ENCODE measurements at regions not wholly inside any gene's neighbourhood (a gene's known extent, or its start where the extent isn't known, plus 50 kb on each side); places are given as distances from the start of the nearest gene placed in this dataset.

DNA sequence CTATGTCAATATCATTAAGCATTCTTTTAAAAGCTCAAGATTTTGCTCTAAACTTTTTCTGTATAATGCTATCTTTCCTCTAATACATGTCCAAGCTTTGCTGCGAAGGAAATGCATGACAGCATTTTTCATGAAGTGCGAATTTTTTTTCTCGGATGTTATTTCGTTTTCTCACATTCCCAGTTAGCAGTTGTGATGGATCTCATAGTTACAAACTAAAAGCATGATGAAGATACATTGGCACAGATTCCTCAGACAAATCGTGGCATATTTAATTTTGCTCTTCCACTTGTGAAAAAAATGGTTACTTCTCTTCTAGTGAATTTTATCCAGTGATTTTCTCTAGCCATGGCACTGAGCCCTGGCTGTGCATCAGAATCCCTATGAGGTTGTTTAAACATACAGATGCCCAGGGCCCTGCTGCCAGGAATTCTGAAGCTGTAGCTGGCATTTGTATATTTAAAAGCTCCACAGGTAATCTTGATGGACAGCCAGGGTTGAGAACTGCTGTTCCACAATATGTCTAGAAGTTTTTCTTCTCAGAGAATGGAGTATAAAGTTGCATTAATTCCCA, 299.8 kb upstream of the NEBL start:
- DNase-seq: no peak

GRCh38 chr10:21195252-21195651, 298.1 kb upstream of the NEBL start:
- no peak for DNase-seq

DNA sequence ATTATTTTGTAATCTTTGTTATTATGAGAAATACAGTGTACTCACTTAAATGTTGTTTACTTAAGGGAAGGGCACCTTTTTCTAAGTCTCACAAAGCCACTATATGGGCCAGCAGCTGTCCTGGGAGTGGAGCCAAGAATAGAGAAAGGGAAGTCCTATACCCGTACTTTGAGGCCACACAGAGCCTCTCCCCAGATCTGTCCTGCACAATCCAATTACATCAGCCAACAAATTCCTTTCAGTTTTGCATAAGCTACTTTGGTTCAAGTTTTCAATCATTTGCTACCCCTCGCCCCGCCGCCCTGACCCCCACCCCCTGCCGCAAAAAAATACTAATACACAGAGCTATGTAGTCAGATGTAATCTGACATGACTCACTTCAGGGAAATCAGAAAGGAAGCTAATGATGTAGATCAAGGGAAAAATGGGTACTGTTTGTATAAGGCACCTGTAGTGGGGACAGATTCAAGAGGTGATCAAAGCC, 297.4 kb upstream of the NEBL start:
- no peak for DNase-seq

DNA sequence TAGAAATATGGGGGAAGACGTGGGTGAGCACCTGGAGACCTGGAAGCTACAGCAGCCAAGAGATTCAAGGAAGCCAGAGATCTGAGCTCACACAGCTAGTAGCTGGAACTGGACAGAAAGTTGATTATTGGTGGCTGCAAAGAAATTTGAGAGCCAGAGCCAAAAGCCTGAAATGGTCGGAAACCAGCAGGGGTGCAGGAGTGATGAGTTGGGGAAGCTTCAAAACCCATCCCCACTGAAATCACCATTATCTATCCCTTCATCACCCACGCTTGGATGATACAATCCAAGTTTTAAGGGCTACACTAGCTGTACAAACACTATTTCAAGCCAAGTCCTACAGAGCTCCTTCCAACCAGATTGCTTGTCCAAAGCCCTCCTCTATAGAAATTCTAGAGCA, 296.1 kb upstream of the NEBL start:
- DNase-seq: no peak

DNA sequence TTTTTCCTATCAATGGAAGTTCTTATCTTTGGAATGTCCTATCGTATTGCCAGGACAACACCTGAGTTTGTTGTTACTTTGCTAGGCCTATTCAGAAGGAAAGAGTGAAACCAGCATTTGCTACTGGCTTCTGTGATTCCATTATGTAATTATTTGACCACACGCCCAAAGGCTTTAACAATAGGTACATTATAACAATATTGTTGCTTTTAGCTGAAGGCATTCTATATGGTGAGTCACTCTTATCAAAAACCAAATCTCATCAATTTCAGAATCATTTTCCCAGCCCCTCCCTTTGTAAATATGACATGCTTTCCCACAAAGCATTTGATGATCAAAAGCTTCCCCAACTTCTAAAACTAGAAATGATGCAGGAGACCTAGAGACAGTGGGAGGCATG, 294.4 kb upstream of the NEBL start:
- no peak for DNase-seq

- DNase-seq: no peak
These were observed 287.9 kb upstream of the NEBL start for GRCh38 chr10:21184984-21185383.

DNA sequence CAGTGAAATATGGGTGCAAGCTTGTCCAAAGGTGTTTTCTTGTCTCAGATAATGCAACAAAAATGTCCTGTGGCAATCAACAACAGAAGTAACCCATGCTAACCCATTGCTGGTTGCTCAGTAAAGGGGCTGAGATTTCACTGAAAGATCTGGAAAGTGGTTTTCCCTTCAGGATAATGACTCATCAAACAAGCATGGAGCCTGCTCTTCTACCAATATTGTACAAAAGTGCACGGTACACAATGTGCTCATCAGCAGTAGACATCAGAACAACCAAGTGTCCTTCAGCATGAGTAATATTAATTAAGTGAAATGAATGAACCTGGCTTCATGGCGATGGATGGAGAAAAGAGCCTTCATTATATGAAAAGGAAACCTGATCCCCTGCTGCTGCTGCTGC, 287.1 kb upstream of the NEBL start:
- DNase-seq: no peak

GRCh38 chr10:21183025-21183424, 285.9 kb upstream of the NEBL start:
- DNase-seq: no peak

GRCh38 chr10:21181451-21181850, 284.3 kb upstream of the NEBL start:
- no peak for DNase-seq

- DNase-seq: no peak
These were observed 283.5 kb upstream of the NEBL start for GRCh38 chr10:21180604-21181003.

- DNase-seq: no peak
These were observed 279.9 kb upstream of the NEBL start for GRCh38 chr10:21176934-21177480.

- no peak for DNase-seq
These were observed 278.7 kb upstream of the NEBL start for GRCh38 chr10:21175797-21176196.

DNA sequence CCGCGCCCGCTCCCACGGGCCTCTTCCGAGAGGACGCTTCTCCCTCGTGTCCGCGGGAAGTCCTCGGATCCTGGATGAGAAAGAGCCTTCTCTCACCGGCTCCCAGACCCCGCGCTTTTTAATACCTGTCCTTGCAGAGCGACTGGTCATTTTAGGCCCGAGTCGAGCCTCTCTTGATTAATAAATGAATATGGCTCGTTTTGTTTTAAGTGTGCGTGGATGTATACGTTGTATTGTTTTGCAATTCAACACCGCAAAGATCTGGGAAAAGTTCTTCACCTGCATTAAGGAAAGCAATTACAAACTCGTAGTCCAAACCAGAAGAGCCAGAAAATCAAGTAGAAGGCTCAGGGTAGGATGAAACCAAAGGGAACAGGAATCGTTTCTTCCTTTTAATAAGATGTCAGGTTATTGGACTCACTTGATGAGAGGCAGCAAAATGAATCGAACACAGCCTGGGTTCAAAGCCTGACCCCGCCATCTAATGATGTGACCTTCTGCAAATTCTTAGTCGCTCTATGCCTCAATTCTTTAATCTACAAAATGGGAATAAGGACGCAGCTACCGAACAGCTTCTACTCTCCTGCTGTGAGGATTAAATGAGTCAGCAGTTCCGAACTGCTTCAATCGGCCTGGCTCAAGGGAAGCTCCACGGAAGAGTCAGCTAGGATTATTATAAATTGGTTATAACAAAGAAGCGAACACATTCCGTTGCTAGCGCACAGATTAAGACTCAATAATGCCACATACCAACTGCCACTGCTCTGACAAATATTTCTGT, 277.8 kb upstream of the NEBL start:
- DNase-seq: no peak

GRCh38 chr10:21173802-21174714, 276.9 kb upstream of the NEBL start:
- no peak for DNase-seq

DNA sequence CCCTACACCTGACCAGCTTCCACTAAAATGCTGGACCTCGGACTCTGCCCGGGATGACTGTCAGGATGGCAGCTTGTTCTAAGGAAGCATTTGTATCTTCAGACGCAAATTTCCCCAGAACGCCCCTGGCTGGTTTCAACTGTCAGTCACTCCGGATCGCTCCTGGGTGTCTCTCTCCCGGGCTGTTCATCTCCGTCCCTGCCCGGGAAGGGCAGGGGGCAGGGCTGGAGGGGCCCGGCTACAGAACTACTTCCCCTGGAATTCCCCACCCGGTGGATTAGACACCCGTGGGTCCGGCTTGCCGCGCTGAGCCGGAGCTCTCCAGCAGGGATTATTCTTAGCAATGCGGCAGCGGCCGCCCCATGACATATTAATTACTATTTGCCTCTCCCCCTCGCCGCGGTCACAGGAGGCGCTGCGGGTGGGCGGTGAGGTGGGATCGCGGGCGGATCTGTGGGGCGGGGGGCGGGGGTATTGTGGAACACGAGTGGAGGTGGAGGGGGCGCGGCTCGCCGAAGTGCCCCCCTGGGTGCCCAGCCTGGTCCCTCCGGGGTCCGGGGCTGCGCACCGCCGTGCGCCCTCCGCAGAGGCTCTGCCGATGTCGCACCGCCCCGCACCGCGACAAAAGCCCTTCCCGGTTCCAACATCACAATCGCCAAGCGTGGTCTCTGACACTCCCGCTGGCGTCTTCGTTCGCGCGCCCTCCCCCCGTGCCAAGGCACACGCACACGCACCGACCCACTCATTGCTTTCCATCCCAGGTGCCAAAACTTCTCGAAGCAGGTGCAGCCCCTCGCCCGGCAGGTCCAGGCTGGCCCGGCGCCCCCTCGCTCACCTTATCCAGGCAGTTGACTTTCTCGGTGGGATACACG, 276.1 kb upstream of the NEBL start:
- DNase-seq: no peak

GRCh38 chr10:21172542-21172929, 275.4 kb upstream of the NEBL start:
- DNase-seq: no peak

DNA sequence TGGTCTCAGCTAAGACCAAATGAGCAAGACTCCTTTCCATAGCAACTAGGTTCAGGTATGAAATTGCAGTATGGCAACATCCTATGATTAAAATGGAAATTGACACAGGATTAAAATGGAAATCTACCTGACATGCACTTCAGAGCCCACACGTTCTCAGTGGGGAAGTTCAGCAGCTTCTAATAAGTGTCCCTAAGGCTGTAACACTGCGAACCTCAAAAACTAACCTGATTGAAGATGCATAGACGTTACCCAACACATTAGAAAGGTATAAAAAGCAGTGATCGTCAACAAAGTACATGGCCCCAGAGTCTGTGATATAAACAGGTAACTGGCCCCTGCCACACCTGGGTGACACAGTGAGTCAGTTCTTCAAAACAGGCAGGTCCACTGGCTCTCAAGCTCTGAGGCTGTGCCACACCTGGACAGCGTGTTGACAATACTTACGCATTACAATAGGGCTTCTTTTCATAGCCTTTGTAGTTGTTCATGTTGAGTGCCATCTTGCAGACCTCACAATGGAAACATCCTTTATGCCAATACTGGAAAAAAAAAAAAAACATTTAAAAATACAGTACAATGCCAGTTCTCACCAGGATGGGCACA, 274.9 kb upstream of the NEBL start:
- DNase-seq: no peak

DNA sequence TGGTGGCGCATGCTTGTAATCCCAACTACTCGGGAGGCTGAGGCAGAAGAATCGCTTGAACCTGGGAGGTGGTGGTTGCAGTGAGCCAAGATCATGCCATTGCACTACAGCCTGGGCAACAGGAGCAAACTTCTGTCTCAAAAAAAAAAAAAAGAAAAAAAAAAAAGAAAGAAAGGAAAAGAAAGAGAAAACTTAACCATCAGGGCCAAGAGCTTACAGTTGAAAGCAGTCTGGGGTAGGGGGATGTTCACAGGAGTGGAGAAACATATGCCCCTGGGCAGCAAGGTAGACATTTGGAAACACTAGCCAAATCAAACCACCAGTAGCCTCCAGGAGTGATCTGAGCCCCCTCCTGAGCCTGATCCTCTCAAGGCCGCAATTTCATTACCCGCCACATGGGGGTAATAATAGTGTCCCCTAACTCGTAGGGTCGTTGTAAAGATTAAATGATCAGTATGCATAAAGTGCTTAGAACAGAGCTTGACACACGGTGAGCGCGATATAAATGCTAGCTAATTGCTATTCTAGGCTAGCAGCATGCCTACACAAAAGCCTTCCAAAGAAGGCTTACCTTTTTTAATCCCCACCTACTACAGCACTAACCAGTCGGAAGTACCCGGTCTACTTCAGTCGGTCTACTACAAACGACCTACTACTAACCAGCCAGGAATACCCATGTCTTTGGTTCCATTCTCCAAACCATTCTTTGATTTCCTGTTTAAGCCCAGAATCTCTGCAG, 274.3 kb upstream of the NEBL start:
- DNase-seq: no peak

DNA sequence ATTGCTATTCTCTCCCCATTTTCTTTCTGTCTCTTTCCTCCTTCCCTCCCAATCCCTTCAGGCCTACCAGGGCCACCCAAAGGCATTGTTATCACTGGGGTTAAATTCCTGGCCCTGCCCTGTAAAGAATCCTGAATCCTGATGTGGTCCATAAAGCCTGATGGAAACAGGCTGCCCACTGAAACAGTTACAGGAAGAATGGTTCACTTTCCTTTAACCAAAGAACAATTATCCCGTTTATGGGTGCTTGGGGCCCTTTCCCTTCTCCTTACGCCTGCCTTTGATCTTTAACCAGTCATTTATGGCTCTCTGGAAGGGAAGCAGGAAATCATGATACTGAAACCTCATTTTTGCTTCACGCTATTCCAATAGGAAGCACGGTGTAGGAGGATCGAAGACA, 273.1 kb upstream of the NEBL start:
- DNase-seq: no peak

DNA sequence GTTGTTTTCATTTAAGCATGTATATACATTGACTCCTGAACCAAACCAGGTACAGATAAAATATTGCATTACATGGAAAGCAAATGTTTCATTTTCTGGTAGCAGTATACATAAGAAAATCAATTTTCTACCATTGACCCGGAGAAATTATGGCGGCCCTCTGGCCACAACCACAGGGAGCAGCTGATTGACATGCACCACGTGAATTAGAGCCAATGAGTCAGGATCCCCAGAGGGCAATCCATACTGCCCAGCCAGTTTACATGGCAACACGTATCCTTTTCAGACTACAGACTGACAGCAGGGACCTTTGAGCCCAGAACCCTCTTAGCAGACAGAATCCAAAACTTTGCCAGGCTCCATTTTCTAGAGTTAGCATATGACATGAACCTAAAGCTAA, 272.2 kb upstream of the NEBL start:
- no peak for DNase-seq

Data from inflammatory macrophage treated with lipopolysaccharide for 4 hours (primary cell).